Caco-2 (cell line): ENCODE measurements at regions not wholly inside any gene's neighbourhood (a gene's known extent, or its start where the extent isn't known, plus 50 kb on each side); places are given as distances from the start of the nearest gene placed in this dataset.

Experiments
- BruUV-seq: library from RNA; stranded (reverse); fragments of 400-500 nt; replicated peaks from 2 replicates; lab custom pipeline; 2021; lab: Mats Ljungman, UMichigan
- CTCF ChIA-PET: fragments of 300-600 bp; sonication (Branson Sonifier 250); formaldehyde crosslinking; loops from one replicate; lab custom pipeline; 2022; ENCODE audit warnings: antibody characterized with exemption; lab: Charles Lee
- POLR2A ChIA-PET: fragments of 300-600 bp; sonication (Branson Sonifier 250); formaldehyde crosslinking; loops from one replicate; lab custom pipeline; 2022; ENCODE audit warnings: antibody characterized with exemption; lab: Charles Lee
- DNase-seq, 2 experiments: peaks; one replicate each; pipeline versions ENCODE4 v3.0.0 to v3.0.0-alpha.2; 2020 to 2022
- H3K27me3 ChIP-seq: replicated peaks from 2 replicates; pipeline ENCODE4 v1.6.0; 2011; ENCODE audit warnings: low read length; ENCODE audit not compliant: control insufficient read depth, insufficient read depth
- H3K36me3 ChIP-seq: 2 replicates; pipeline ENCODE4 v1.5.1; 2011; ENCODE audit warnings: low read length; ENCODE audit not compliant: control insufficient read depth, insufficient read depth
- H3K4me1 ChIP-seq: fragments of 250-450 bp; sonication (Bioruptor Pico); 2 replicates; pipeline ENCODE4 v1.5.1; 2020; ENCODE audit warnings: mild to moderate bottlenecking
- H3K4me3 ChIP-seq: 2 replicates; pipeline ENCODE4 v1.5.1; 2011; ENCODE audit warnings: low read depth, mild to moderate bottlenecking, control low read depth, low read length
- H3K9me3 ChIP-seq: fragments of 250-450 bp; sonication (Bioruptor Pico); 2 replicates; pipeline ENCODE4 v1.5.1; 2020; ENCODE audit warnings: mild to moderate bottlenecking, moderate library complexity
- H3K27ac Mint-ChIP-seq: one replicate; pipeline ENCODE4 v1.8.0; 2022; ENCODE audit warnings: mixed read lengths; ENCODE audit not compliant: unreplicated experiment
- H3K27me3 Mint-ChIP-seq: one replicate; pipeline ENCODE4 v1.8.0; 2022; ENCODE audit warnings: mixed read lengths; ENCODE audit not compliant: insufficient read depth, unreplicated experiment
- H3K36me3 Mint-ChIP-seq: one replicate; pipeline ENCODE4 v1.8.0; 2022; ENCODE audit warnings: mild to moderate bottlenecking, mixed read lengths; ENCODE audit not compliant: insufficient read depth, unreplicated experiment
- H3K4me1 Mint-ChIP-seq: one replicate; pipeline ENCODE4 v1.8.0; 2022; ENCODE audit warnings: low read depth, mixed read lengths; ENCODE audit not compliant: unreplicated experiment
- H3K4me3 Mint-ChIP-seq: one replicate; pipeline ENCODE4 v1.8.0; 2022; ENCODE audit warnings: mild to moderate bottlenecking, moderate library complexity, mixed read lengths; ENCODE audit not compliant: unreplicated experiment
- H3K9me3 Mint-ChIP-seq: one replicate; pipeline ENCODE4 v1.8.0; 2022; ENCODE audit warnings: mixed read lengths; ENCODE audit not compliant: unreplicated experiment
- CTCF ChIP-seq, 2 experiments: fragments of 200-600 bp in 1 of 2; IDR thresholded peaks; 1 replicate in 1 of 2; 2 replicates in 1 of 2; pipeline versions ENCODE4 v1.5.1 to v1.8.0; 2011 to 2022; ENCODE audit warnings: antibody characterized with exemption in 1 of 2, control low read depth in 1 of 2, inconsistent platforms in 1 of 2, low read depth in 1 of 2, low read length in 1 of 2, mild to moderate bottlenecking in 1 of 2, moderate library complexity in 1 of 2; ENCODE audit not compliant: insufficient read depth in 1 of 2, severe bottlenecking in 1 of 2, unreplicated experiment in 1 of 2
- intact Hi-C: fragments of 100-400 bp; cut with micrococcal nuclease; formaldehyde crosslinking; loops from one replicate; pipeline ENCODE4 v1.10.0; 2022; ENCODE audit not compliant: unreplicated experiment

- CTCF ChIA-PET, result no interaction called here
- H3K27me3 Mint-ChIP-seq, result peaks cover 2% of the 10 kb centered on the region
- intact Hi-C loops, result no loop called here
- Histone ChIP-seq H3K4me1 (peaks cover 3% of the 10 kb centered on the region; the same call in 1 of the 2 replicates), H3K9me3 (no peaks in the 10 kb centered on the region), H3K27me3 (no peaks in the 10 kb centered on the region), H3K4me3 (no peak overlapping the region), H3K36me3 (no peaks in the 10 kb centered on the region)
- BruUV-seq, result no TSS peak
- H3K4me1 Mint-ChIP-seq, result no peaks in the 10 kb centered on the region
- no peak overlapping the region for H3K4me3 Mint-ChIP-seq
- DNase-seq, result no peak
- no peaks in the 10 kb centered on the region for H3K9me3 Mint-ChIP-seq
- no peaks in the 10 kb centered on the region for H3K36me3 Mint-ChIP-seq
- no peak for TF ChIP-seq CTCF (IDR thresholded peaks at IDR 0.05; ENCODE audit: insufficient read depth in 1 of 2, low read depth in 1 of 2, low read length in 1 of 2, severe bottlenecking in 1 of 2, unreplicated experiment in 1 of 2)
- POLR2A ChIA-PET, result no interaction called here
- H3K27ac Mint-ChIP-seq, result no peak overlapping the region
These were observed 1985.9 kb downstream of the EFNA5 start for GRCh38 chr5:105684799-105685198.

GRCh38 chr5:105680858-105681475, 1989.8 kb downstream of the EFNA5 start:
- CTCF ChIA-PET, result no interaction called here
- Mint-ChIP-seq H3K27me3 (peaks cover 2% of the 10 kb centered on the region), H3K36me3 (no peaks in the 10 kb centered on the region), H3K4me3 (no peak overlapping the region), H3K9me3 (no peaks in the 10 kb centered on the region), H3K27ac (no peak overlapping the region), H3K4me1 (no peaks in the 10 kb centered on the region)
- TF ChIP-seq CTCF (IDR thresholded peaks at IDR 0.05; ENCODE audit: insufficient read depth in 1 of 2, low read depth in 1 of 2, low read length in 1 of 2, severe bottlenecking in 1 of 2, unreplicated experiment in 1 of 2), result no peak
- no peak for DNase-seq
- no peaks in the 10 kb centered on the region for H3K27me3 ChIP-seq
- POLR2A ChIA-PET, result no interaction called here
- no peak overlapping the region for H3K4me3 ChIP-seq
- BruUV-seq, result no TSS peak
- H3K36me3 ChIP-seq, result no peaks in the 10 kb centered on the region
- H3K9me3 ChIP-seq, result no peaks in the 10 kb centered on the region
- intact Hi-C loops, result no loop called here
- no peaks in the 10 kb centered on the region for H3K4me1 ChIP-seq

GRCh38 chr5:105677291-105677690, 1993.4 kb downstream of the EFNA5 start:
- Mint-ChIP-seq H3K9me3 (no peaks in the 10 kb centered on the region), H3K4me3 (no peak overlapping the region), H3K27me3 (no peaks in the 10 kb centered on the region), H3K36me3 (no peaks in the 10 kb centered on the region), H3K27ac (no peak overlapping the region), H3K4me1 (no peaks in the 10 kb centered on the region)
- Histone ChIP-seq H3K4me1 (no peaks in the 10 kb centered on the region), H3K4me3 (no peak overlapping the region), H3K9me3 (no peaks in the 10 kb centered on the region; the same call in 1 of the 2 replicates), H3K27me3 (no peaks in the 10 kb centered on the region), H3K36me3 (no peaks in the 10 kb centered on the region)
- CTCF ChIA-PET, result no interaction called here
- intact Hi-C loops, result no loop called here
- POLR2A ChIA-PET, result no interaction called here
- no peak for DNase-seq
- BruUV-seq, result no TSS peak
- no peak for TF ChIP-seq CTCF (IDR thresholded peaks at IDR 0.05; ENCODE audit: insufficient read depth in 1 of 2, low read depth in 1 of 2, low read length in 1 of 2, severe bottlenecking in 1 of 2, unreplicated experiment in 1 of 2)
